NCI-H1694 treated with DMSO at 0.1 percent for 48 hours (cell line): ENCODE measurements at regions not wholly inside any gene's neighbourhood (a gene's known extent, or its start where the extent isn't known, plus 50 kb on each side); places are given as distances from the start of the nearest gene placed in this dataset.
"Not testable (repeated sequence)": the region's sequence is repeated elsewhere in the genome, so short reads cannot be mapped to it uniquely, and the experiment has no call there.

ENCODE experiments used
- DNase-seq: peaks from one replicate; lab custom pipeline; 2025; lab: John Stamatoyannopoulos, UW

GRCh38 chr7:67913604-67914003, 917.0 kb downstream of the TYW1 start:
- no peak for DNase-seq

DNA sequence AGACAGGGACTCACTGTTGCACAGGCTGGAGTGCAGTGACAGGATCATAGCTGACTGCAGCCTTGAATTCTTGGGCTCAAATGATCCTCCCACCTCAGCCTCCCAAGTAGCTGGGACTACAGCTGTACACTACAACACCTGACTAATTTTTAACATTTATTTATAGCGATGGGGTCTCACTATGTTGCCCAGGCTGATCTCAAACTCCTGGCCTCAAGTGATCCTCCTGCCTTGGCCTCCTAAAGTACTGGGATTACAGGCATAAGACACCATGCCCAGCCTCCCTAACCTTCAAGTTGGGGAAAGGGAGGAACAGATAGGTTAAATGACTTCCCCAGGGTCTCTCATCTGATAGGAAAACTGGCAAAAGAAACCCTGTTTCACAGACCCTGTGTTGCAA, 919.5 kb downstream of the TYW1 start:
- not testable (repeated sequence) for DNase-seq

- DNase-seq = peak; percentile 81
These were observed 920.2 kb downstream of the TYW1 start for GRCh38 chr7:67916571-67917436.

- DNase-seq = no peak
These were observed 920.8 kb downstream of the TYW1 start for GRCh38 chr7:67917437-67917755.

GRCh38 chr7:67918158-67918557, 921.5 kb downstream of the TYW1 start:
- DNase-seq = no peak

DNA sequence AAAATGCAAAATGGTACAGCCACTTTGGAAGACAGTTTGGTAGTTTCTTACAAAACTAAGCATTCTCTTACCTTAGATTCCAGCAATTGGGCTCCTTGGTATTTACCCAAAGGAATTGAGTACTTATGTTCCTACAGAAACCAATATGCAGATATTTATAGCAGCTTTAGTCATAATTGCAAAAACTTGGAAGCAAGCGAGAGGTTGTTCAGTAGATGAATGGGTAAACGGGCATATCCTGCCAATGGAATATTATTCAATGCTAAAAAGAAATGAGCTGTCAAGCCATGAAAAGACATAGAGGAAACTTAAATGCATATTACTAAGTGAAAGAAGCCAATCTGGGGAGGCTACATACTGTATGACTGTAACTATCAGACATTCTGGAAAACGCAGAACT, 926.7 kb downstream of the TYW1 start:
- no peak for DNase-seq

DNA sequence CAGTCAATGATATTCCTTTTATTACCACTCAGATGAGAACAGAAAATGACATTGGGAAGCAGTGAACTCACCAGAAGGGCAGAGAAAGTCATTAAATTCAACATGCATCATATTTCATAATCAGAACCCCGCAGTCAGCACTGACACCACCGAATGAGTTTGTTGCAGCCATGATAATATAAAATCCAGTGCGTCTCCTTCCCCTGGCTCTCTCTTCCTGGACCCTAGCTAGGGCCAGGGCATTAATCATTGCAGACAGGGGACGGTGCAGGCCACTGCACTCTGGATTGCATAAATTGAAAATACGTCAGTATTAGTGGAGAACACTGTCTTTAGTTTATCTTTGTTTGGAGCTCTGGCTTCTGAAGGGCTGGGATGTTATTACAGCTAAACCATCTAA, 931.5 kb downstream of the TYW1 start:
- DNase-seq = no peak

DNA sequence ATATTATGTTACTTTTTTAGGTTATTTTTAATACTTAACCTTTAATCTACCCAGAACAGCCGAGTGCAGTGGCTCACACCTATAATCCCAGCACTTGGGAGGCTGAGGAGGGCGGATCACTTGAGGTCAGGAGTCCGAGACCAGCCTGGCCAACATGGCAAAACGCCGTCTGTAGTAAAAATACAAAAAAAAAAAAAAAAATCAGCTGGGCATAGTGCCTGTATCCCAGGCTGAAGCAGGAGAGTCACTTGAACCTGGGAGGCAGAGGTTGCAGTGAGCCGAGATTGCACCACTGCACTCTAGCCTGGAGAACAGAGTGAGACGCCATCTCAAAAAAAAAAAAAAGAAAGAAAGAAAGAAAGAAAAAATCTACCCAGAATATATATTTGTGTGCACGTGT, 939.8 kb downstream of the TYW1 start:
- not testable (repeated sequence) for DNase-seq

GRCh38 chr7:67940400-67940799, 943.8 kb downstream of the TYW1 start:
- DNase-seq = no peak

GRCh38 chr7:67947191-67947590, 950.6 kb downstream of the TYW1 start:
- DNase-seq = no peak

DNA sequence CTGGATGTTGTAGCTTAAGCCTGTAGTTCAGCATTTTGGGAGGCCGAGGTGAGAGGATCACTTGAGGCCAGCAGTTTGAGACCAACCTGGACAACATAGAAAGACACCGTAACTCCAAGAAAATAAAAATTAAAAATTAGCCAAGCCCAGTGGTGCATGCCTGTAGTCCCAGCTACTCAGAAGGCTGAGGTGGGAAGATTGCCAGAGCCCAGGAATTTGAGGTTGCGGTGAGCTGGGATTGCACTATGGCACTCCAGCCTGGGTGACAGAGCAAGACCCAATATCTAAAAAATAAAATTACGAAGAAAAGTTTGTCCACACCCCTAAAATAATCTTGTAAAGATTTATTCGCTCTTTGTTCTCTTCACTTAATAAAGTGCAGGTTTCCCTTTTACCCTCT, 951.0 kb downstream of the TYW1 start:
- DNase-seq = no peak

DNA sequence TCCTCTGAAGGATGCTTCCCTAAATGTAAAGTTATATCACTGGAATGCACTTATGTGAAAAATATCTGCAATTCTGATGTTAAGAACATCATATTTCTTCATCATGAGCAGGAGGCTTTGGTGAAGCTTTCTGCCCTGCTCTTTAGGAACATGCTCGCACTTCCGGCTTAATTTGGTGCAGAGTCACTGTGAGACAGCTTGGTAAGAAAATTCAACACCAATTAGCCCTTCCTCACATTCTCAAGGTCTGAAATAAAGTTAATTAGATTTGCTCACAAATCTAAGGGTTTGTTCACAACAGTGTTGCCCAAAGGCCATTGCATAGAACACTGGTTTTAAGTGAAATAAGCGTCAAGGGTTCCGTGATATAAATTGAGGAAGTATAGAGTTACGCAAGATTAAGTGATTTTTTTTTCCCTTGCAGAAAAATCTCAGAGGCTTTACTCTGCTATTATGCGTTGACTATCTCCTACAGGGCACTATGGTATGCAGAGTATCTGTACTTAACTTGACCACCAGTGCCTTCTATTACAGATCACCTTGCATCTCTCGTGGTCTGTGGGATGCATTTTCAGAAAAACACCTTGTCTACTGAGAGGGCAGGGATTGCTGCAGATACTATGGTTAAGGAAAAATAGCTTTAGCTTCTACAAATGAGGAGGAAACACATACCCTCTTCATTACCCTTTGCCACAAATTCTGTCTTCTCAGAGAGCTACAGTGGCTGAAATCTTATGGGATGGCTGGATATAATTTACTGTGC, 953.9 kb downstream of the TYW1 start:
- no peak for DNase-seq

DNA sequence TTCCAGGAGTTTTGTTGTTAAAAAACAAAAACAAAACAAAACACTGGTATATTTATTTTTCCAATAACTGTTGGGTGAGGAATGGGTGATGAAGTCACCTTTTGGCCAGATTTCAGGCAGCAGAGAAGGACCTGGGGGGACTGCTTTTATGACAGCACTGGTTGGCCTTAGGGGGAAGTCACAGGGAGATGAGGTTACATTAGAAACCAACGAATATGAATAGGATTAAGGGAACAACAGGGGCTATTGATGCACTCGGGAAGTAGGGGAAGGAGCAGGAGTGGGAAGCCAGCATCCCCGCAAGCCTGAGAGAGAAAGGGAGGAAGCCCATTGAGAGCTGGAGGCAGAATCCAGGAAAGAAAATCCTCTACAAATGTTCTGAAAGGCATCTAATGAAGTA, 958.4 kb downstream of the TYW1 start:
- DNase-seq = no peak

GRCh38 chr7:67962863-67963262, 966.2 kb downstream of the TYW1 start:
- no peak for DNase-seq

- no peak for DNase-seq
These were observed 979.9 kb downstream of the TYW1 start for GRCh38 chr7:67976490-67976889.

GRCh38 chr7:67983486-67983885, 986.9 kb downstream of the TYW1 start:
- no peak for DNase-seq

DNA sequence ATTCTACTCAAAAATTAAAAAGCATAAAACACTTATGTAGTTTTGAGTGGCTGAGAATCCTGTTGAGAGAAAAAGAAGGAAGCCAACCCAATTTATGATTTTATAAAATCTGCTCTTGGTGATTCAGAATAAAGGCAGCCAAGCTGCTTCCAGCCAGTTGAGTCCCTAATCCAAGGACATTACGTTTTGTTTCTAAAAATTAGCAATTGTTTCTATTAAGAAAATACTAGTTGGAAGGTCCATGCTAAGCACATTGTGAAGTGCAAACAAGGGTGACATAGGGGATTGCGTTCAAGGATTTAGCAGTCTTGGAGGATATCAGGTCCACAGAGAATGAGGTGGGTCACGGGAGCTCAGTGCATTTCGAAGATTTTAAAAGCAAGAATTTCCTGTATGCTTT, 987.7 kb downstream of the TYW1 start:
- no peak for DNase-seq

- DNase-seq = no peak
These were observed 992.5 kb downstream of the TYW1 start for GRCh38 chr7:67989142-67989541.

- DNase-seq = no peak
These were observed 993.4 kb downstream of the TYW1 start for GRCh38 chr7:67990003-67990402.

GRCh38 chr7:67990716-67991115, 994.1 kb downstream of the TYW1 start:
- DNase-seq = no peak

GRCh38 chr7:67992287-67992686, 995.7 kb downstream of the TYW1 start:
- DNase-seq = no peak

GRCh38 chr7:68005992-68006391, 1009.4 kb downstream of the TYW1 start:
- DNase-seq = no peak

DNA sequence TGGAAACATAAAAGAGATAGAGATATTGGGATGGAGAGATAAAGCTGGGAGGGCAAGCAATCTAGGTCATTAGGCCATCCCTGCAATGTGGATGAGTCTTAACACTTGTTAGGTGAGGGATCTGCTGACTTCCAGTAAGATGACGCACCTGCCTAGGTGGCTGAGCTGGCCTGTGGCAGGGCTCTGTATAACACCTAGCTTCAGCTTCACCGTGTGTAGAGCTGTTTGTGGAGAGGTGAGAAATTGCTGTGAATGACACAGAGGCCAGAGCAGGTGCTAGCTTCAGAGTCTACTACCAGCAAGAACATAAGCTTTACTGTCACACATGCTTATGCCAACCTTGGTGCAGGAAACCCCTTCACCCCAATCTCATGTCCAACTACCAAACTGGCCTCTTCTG, 1010.0 kb downstream of the TYW1 start:
- DNase-seq = no peak

GRCh38 chr7:68009716-68010115, 1013.1 kb downstream of the TYW1 start:
- no peak for DNase-seq
